ENCODE measurements at regions not wholly inside any gene's neighbourhood (a gene's known extent, or its start where the extent isn't known, plus 50 kb on each side); places are given as distances from the start of the nearest gene placed in this dataset.

DNA sequence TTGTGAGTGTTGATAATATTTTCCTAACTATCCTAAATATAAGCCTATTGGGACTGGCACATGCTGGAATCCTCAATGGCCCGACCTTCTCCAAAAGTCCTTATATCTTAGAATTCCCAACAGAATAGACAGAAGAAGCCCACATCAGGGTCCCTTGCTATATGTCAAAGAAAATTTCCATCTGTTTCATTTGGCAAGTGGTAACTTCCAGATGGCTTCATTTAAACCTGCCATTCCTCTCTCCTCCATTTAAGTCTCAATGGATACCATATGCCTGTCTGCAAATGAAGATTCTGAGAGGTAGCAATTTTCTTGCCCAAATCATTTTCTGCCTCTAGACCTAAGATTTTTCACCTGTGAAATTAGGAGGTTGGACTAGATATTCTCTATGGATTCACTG is 73.1 kb upstream of the KCNA4 start:
- DNase-seq (ENCODE audit: low spot score), result no peak

DNA sequence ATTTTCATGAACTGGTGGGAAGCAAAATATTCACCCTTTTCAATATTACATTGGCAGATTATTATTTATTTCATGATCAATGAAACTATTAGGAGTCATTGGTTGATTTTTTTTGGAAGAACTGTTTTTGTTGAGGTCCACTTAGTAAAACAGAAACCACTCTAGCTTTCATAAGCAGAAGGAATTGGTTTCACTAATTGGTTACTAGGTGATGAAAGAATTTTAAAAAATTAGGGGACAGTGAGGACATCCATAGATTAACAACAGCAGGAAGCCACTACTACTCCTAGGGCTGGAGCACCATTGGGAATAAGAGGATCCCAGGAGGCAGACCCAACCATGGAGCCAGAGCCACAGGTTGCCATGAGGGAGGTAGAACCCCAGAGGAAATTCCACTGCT is 74.4 kb upstream of the KCNA4 start:
- DNase-seq (ENCODE audit: low spot score), result no peak

DNA sequence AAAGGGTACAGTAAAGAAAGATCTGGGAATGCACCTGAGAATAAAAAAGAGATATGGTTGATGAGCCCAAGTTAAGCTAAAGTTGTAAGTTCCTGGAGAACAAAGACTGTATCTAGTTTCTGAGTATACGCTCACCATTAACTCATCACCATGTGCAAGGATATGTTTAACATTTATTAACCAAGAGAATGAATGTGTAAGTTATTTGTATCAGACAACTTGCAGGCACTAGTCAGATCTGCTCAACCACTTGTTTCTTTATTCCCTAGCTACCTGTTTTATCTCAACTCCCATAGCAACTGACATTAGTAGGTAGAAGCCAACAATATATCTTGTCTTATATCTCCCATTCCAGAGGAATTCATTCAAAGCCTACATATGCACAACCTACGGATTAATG is 74.9 kb upstream of the KCNA4 start:
- no peak for DNase-seq (ENCODE audit: low spot score)

DNA sequence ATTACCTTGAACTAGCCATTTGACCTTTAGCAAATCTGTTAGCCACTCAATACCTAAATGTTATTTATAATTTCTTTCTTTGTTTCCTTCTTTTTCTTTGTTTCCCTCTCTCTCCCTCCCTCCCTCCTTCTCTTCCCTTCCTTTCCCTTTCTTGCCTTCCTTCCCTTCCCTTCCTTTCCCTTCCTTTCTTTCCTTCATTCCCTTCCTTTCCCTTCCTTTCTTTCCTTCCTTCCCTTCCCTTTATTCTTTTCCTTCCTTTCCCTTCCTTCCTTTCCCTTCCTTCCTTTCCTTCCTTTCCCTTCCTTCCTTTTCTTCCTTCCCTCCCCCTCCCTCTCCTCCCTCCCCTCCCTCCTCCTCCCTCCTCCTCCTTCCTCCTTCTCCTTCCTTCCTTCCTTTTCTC is 75.7 kb upstream of the KCNA4 start:
- DNase-seq (ENCODE audit: low spot score), result no peak

DNA sequence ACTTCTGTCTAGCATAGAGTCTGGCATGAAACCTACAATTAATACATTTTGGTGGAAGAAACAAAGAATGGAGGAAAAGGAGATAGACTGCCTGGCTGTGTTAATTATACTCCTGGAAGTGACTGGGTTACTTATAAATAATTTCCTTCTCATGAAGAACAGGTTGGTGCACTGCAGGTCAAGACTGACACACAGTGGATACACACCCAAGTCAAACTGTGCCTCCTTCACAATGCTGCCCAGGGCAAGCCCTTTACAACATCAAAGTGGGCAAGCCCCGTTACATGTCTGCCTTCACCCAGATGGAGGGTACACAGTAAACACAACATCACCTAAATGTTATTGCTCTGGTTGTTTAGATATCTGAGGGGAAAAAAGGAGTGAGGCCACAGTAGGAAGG is 83.7 kb upstream of the KCNA4 start:
- DNase-seq (ENCODE audit: low spot score), result no peak

DNA sequence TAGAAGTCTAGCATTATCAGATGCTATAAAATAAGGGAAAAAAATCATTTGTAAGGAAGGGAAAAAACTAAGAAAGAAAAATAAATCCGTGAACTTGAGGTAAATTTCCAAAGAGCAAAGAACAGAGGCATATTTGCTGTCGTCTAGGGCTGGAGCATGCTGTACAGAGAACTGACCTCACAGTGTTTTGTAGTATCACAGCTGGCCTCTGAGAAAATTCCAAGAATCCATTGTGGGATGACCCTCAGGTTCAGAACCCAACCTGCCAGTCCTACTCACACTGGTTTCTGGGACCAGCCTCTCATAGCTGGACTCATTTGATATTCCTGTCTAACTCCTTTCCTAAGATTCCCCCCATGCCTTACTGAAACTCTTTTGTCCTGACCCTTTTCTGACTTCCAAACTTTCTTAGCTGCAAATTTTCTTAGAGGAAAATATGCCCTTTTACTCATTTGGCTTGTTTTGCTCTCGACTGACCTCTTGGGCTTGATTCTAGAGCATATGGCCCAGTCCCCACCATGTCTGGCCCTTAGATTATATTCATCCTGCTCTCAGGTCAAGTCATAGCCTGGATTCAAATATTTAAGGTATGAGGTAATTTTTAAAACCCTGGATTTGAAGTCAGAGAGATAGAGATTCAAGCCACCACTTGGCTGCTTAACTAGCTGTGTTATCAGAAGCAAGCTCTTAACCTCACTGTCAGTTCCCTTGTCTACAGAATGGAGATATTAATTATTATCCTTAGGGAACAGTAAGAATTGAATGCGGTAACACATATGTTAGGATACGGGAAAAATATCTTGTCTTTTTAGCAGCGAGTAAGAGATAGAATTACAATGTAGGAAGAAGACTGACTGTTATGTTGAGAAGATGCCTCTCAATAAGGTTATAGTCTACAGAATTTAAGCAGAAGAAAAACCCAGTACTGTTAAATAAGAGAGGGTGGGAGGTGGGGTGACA is 89.7 kb upstream of the KCNA4 start:
- no peak for DNase-seq (ENCODE audit: low spot score)

DNA sequence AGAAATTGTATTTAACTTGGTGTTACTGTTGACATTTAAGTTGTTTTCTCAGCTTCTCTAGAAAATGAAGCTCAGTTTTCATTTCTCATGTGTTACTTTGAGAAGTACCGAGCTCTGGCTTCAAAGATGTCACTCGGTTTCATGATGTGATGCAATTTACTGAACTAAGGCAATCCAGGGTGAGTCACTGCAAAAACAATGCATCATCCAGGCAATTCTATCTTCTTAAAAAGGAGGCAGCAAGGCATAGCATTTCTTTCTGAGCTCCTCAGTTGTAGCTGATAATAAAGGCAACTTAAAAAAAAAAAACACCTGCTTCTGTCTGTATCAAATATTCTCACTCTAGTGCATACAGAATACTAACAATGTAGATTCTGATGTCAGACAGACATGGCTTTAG is 91.1 kb upstream of the KCNA4 start:
- peak; percentile 72 for DNase-seq (ENCODE audit: low spot score)

DNA sequence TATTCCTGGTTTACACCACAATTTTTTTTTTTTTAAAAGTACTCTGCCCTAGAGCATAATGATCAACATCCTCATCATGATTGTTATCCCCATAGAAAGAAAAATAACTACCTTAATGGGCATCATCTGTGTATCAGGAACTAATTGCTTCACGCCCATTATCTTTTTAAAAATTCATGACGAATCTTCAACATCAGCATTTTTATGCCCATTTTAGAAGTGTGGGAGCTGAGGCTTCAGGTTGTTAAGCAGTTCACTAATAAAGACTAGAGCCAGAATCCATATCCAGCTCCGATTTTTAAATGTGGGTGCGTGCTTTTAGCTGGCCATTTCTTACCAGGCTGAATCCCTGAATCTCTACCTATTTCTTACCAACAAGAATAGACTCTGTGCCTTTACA is 92.9 kb upstream of the KCNA4 start:
- no peak for DNase-seq (ENCODE audit: low spot score)

DNA sequence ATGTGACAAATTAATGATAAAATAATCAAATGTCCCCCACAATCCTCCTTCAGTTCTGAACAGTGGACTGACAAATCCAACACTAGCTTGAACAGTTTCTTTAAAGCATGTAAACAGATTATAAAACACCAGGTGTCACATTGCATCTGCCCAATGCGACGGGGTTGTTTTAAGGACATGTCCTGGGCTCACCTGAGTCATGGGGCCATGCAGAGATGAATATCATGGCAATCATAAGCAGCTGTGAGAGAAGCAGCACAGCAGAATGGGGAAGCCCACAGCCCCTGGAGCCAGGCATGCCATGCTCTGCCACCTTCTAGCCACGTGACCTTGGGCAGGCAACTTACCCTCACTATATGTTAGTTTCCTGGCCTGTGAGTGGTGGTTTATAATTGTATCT is 93.9 kb upstream of the KCNA4 start:
- DNase-seq (ENCODE audit: low spot score), result no peak

DNA sequence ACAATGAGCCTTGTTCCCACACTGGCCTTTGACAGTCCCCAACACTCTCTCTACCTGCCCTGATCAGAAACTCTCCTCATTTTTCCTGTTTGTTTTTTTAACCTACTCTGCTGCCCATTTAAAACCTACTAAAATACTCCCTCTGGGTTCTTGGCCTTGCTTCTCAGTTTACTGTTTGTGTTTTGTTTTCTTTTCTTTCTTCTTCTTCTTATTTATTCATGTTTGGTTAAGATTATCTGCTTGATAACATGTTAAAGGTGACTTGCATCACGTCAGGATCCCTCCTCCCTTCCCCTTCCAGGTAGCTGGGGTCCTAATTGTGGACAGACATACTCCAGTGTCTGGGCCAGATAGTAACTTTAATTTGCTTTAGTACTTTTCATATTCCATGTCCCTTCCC is 95.0 kb upstream of the KCNA4 start:
- DNase-seq (ENCODE audit: low spot score), result no peak

DNA sequence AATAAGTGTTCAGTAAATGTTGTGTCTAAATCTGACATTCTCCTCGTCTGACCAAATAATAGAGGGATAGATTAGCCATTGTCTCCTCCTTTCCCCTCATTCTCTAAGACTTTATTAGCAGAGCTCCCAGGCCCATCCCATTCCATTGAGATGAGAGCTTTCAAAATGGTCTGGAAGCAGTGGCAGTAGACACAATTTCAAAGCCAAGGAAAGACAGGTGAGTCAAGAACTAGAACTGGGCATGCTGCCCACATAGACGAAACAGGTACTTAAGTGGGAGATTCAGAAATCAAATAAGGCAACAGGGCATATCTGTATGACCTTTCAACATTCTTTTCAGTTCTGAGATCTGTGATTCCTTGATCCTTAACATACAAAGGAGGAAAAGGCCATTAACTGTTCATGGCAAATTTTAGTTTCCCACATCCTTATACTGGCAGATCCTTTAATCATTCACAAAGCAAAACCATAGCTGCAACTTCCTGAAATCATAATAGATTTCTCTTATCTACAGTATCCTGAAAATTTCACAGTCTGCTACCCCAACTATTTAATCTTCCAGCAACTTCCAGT is 96.6 kb upstream of the KCNA4 start:
- DNase-seq (ENCODE audit: low spot score), result no peak

DNA sequence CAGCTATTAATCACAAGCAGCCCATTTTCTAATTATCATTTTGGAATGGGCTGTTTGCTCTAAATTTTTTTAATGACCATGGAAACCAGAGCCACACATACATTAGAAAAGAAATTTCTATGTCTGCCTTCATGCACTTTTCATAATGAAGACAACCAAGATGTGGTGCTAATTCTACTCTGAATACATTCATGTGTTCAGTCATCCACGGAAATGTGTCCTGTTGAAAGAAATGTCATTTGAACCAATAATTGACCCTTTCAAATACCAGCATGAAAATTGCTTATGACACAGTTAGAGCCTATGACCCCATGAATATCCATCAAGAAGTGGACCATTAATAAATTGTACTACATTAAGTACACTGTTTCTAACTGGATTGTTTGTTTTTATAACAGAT is 99.7 kb upstream of the KCNA4 start:
- DNase-seq (ENCODE audit: low spot score), result no peak

DNA sequence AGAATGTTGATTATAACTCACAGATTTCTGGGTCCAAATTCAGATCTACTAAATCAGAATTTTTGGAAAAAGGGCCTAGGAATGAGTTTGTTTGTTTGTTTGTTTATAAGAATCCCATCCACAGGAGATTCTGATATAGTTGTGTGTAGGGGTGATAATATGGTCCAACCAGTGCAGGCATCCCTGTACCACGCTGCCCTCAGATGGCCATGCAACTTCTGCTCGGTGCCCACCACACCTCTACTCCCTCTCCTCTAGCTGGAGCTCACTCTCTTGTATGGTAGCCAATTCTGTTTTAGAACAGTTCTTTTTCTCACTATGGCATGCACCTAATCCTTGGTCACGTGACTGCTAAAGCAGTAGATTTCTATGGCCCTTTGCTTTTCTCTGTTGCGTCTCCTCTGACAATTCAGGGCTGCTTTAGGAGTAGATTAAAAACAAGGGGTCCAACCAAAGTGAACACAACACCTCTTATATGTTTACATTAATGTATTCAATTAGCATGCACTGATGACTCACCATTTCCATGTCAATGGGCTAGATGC is 103.3 kb upstream of the KCNA4 start:
- no peak for DNase-seq (ENCODE audit: low spot score)

DNA sequence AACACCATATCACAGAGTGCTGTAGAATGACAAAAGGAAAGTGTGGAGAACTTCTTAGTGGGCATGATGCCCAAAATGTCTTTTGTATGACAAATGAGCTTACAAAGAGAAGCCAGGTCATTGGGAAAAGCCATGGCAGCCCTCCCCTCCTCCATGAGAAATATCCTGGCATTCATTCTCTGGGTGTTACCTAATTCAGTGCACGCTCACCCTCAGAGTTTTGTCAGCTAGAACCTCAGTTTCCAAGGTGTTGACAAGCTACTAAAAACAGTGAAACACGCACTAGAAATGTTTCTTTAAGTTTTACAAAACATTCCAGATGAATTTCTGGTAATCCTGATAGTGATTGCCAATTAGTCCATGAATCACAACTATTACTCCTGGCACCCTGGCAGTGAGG is 105.4 kb upstream of the FSHB start:
- DNase-seq (ENCODE audit: low spot score), result no peak

DNA sequence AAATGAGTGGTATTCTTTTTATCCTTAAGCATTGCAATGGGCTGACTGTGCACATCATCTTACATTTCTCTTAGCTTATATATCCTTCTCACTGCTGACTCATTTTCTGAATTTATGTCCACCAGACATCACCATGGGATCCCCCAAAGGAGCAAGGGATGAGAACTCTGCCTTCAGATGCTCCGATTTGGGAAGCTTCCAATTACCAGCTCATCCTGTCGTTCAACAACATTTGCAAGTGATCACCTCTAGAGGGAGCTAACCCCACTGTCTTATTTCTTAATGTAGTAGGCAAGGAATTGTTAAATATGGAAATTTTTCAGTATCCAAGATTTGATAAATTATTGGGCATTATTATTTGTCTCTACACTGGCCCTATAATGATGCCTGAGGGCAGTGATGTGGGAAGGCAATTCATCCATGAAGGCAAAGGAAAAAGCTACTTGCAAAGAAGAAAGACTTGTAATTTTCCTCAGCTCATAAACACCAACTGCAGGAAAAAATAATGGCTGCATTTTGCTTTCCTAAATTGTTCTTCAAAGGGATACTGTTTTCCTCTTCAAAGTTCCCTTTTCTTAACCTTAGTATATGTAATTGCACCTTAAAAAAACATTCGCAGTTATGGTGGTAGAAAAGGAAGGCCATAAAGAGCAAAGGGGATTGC is 102.4 kb upstream of the FSHB start:
- DNase-seq (ENCODE audit: low spot score), result peak; percentile 42

DNA sequence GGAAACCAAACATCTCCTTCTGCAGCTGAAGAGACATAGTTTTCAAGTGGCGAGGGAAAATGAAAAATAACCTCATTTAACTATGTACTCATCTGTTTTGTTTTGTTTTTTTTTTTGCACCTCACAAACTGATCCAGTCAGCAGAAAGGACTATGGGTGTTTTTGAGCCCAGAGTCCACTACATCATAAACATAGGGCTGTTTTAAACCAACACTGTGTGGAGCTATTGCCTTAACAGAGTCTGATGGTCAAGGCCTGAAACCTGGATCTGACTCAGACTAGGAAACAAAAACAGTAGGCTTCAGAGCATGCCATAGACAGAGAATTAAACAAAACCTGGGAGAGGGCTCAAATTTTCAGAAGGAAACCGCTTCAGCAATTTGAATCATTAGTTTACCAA is 99.3 kb upstream of the FSHB start:
- DNase-seq (ENCODE audit: low spot score), result peak; percentile 19

DNA sequence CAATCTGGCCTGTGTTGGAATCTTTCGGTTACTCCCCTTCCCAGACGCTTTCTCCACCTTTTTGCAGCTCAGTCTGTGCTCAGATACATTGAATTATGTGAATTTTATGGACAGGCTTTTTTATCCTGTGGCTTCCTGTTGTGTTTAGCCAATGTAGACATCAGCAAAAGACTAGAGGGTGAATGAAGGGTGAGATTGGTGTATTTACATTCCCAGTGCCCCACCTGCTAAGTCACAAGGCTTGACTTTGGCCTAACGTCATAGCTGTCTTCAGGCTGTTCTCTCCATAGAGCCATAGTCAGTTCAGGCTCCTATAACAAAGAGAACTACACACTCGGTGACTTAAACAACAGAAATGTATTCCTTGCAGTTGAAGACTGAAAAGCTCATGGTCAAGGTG is 97.5 kb upstream of the FSHB start:
- DNase-seq (ENCODE audit: low spot score), result no peak

DNA sequence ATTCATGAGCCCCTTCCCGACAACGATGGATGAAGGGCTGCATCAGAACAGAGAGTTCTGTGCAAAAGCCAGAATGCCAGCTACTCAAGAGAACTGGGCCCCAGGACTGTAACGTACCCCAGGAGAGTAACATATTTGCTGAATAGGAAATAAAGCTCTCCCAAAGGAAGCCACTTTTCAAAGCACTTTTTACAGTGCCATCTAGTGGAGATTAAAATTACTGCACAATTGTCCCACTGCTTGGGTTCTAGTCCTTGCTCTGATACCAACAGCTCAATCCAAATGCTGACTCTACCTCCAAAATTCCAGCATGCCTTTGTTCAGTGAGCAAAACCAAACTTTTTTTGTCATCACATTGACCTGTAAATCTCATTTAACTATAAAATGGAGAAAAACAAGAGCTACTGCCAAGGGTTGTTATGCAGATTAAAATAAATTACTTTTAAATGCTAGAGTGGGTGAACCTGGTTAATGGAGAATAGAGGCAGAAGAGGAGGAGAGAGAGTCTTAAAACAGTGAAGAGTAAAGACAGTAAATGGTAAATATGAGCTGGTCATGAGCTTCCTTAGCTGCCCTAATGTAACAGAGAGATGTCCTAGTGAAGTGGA is 87.6 kb upstream of the FSHB start:
- peak; percentile 11 for DNase-seq (ENCODE audit: low spot score)

DNA sequence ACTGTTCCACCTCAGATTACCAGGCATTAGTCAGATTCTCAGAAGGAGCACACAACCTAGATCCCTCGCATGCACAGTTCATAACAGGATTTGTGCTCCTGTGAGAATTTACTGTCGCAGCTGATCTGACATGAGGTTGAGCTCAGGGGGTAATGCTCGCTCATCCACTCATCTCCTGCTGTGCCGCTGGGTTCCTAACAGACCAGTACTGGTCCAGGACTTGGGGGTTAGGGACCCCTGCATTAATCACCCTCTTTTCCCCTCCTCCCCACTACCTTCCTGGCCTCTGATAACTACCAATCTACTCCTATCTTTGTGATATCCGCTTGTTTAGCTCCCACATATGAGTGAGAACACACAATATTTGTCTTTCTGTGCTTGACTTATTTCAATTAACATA is 83.5 kb upstream of the FSHB start:
- DNase-seq (ENCODE audit: low spot score), result no peak

DNA sequence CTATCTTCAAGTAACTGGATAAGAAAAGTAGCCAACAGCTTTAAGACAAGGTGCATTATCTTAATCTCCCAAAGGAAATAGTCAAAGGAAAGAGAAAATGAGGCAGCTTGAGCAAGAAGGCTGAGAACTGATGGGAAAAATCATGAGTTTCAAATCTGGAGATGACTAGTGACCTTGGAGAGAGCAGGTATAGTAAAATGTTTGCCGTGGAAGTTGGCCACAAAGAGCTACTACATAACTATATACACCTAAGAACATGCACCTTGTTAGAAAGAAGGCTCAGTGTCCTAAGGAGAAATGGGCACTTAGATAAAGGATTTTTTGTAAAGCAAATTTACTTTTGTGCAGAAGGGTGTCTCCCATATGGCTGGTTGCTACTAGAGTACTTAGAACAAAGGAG is 80.8 kb upstream of the FSHB start:
- DNase-seq (ENCODE audit: low spot score), result no peak

DNA sequence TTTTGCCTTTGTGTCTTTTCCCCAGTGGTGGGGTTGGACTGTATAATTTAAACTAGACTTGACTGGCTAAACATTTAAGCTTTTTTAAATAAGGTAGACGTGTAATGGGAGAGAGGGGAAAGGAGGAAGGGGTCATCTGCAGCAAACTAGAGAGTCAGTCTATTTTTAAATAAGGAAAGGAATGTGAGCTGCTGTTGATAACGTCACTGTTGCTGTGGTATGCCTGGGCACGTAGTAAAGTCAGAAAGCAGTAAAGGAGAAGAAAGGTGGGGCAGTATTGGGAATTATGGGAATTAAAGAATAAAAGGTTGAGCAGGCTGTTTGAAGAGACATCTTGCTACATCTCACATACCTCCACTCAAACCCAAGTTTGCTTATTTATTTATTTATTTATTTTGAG is 80.4 kb upstream of the FSHB start:
- no peak for DNase-seq (ENCODE audit: low spot score)

DNA sequence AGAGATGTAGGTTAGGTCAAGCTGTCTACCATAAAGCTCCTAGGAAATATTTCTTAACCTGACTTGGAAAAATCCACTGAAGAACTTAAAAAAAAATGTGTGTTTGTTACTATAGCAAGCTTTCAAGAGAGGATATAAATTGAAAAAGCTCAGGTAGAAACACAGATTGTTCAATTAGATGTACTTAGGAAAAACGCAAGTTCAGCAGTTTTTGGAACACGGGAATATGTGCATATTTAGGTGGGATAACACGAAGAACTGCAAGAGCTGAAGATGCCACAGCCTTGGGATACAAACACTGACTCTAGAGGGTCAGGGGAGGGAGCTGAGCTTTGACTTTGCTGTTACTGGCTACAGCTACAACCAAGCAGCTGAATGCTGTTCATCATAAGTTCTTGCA is 77.8 kb upstream of the FSHB start:
- no peak for DNase-seq (ENCODE audit: low spot score)
